ENCODE measurements at regions not wholly inside any gene's neighbourhood (a gene's known extent, or its start where the extent isn't known, plus 50 kb on each side); places are given as distances from the start of the nearest gene placed in this dataset.

DNA sequence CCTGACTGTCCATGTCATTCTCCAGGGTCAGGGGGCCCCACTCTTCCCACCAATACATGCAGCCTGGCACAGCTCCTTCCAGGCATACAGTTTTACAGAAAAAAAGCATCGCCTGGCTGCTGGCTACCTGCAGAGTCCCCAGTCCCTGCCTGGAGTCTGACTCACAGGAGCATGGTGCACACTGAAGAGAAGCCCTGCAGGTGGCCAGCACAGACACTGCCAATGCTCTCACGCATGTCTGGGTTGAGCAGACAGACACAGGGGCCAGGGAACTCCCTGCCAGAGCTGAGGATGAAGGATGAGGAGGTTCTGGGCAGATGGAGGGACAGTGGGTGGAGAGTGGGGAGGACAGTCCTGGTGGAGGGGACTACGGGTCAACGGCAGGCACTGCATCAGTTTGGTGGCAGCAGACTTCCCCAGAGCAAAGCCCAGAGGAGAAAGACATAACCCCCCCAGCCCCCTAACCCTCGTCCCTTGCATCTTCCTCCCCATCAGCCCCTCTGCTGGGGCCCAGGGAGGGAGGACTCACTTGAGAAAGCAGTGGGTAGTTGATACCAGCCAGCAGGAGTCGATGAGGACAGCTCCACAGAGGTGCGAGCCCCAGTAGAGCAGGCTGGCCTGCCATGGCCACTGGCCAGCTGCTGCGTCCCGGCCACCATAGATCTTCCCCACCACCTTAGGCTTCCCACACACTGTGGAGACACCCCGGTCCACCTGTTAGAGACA lies 72.9 kb upstream of the SPTLC1 start:
- H3K36me3 ChIP-seq, result no peaks in the 10 kb centered on the region
- H3K27ac ChIP-seq (replicated peaks in 1 of 4), result no peak overlapping the region
- H3K4me1 ChIP-seq, result peaks cover 0 to 6% (median 3%) of the 10 kb centered on the region in 4 donors
- H3K27me3 ChIP-seq, result peaks cover 0 to 19% (median 0%) of the 10 kb centered on the region in 4 donors
- intact Hi-C loops (cut with DNase I), result no loop called here
- TF ChIP-seq, protein P1, sequence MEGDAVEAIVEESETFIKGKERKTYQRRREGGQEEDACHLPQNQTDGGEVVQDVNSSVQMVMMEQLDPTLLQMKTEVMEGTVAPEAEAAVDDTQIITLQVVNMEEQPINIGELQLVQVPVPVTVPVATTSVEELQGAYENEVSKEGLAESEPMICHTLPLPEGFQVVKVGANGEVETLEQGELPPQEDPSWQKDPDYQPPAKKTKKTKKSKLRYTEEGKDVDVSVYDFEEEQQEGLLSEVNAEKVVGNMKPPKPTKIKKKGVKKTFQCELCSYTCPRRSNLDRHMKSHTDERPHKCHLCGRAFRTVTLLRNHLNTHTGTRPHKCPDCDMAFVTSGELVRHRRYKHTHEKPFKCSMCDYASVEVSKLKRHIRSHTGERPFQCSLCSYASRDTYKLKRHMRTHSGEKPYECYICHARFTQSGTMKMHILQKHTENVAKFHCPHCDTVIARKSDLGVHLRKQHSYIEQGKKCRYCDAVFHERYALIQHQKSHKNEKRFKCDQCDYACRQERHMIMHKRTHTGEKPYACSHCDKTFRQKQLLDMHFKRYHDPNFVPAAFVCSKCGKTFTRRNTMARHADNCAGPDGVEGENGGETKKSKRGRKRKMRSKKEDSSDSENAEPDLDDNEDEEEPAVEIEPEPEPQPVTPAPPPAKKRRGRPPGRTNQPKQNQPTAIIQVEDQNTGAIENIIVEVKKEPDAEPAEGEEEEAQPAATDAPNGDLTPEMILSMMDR (IDR thresholded peaks at IDR 0.05), result no peak
- TF ChIP-seq POLR2AphosphoS5 (IDR thresholded peaks at IDR 0.05), result no peak
- no peak for TF ChIP-seq EP300 (IDR thresholded peaks at IDR 0.05)
- TF ChIP-seq POLR2A (IDR thresholded peaks at IDR 0.05; ENCODE audit: low read depth), result no peak
- no peaks in the 10 kb centered on the region for H3K9me3 ChIP-seq
- no peak for DNase-seq (ENCODE audit: extremely low spot score)
- WGBS, result 87% methylated on average over 10 of the region's 10 CpGs
- no peak overlapping the region for H3K4me3 ChIP-seq

DNA sequence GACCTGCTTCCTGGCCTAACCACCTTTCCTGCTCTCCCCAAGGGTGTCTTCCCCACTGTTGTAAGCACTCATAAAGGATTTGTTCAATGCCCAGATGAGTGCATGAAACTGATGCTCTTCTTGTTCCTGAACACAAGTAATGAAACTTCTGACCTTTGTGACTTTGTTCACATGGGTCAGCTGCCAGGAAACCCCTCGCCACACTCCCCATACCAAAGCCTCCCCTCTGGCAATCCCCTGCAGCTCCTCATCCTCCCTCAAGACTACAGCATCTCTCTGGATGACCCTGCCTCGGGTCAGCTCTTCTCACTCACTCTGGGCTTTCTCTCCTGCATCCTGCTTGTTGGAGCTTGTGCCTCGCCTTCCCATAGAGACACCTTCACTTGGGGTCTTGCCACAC lies 72.2 kb upstream of the SPTLC1 start:
- no peak for DNase-seq (ENCODE audit: extremely low spot score)
- no peaks in the 10 kb centered on the region for H3K9me3 ChIP-seq
- H3K27me3 ChIP-seq, result peaks cover 0 to 19% (median 0%) of the 10 kb centered on the region in 4 donors
- peaks cover 0 to 6% (median 3%) of the 10 kb centered on the region in 4 donors for H3K4me1 ChIP-seq
- TF ChIP-seq EP300 (IDR thresholded peaks at IDR 0.05), result no peak
- TF ChIP-seq, protein P1 (IDR thresholded peaks at IDR 0.05), result no peak
- H3K36me3 ChIP-seq, result no peaks in the 10 kb centered on the region
- H3K4me3 ChIP-seq, result no peak overlapping the region
- no peak overlapping the region for H3K27ac ChIP-seq (replicated peaks in 1 of 4)
- intact Hi-C loops (cut with DNase I), result no loop called here
- WGBS, result 71% methylated on average over 3 of the region's 3 CpGs

DNA sequence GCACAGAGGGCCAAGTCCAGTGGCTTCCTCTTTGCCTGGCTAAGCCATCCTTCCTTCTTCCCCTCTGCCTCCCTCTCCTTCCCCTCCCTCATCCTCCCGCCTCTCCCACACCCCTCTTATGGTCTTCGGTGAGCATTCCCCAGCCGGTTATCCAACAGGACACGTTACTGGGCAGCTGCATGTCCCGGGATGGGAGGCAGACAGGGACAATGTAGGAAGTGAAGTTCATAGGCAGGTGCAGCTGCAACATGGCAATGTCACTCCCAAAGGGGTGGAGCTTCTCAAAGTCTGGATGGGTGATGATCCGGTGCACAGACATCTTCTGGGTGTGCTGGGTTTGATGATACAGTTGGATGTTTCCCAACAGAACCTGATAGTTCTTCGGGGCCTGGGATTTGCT lies 71.4 kb upstream of the SPTLC1 start:
- Histone ChIP-seq H3K27ac (replicated peaks in 1 of 4) (no peak overlapping the region), H3K9me3 (peaks cover 0 to 6% (median 3%) of the 10 kb centered on the region in 4 donors), H3K36me3 (no peaks in the 10 kb centered on the region), H3K27me3 (peaks cover 0 to 19% (median 0%) of the 10 kb centered on the region in 4 donors), H3K4me3 (no peak overlapping the region), H3K4me1 (peaks cover 0 to 6% (median 3%) of the 10 kb centered on the region in 4 donors)
- TF ChIP-seq EP300 (IDR thresholded peaks at IDR 0.05) (no peak), POLR2AphosphoS5 (IDR thresholded peaks at IDR 0.05) (no peak), POLR2A (IDR thresholded peaks at IDR 0.05; ENCODE audit: low read depth) (no peak)
- TF ChIP-seq, protein P1 (IDR thresholded peaks at IDR 0.05), result no peak
- no peak for DNase-seq (ENCODE audit: extremely low spot score)
- WGBS, result 71% methylated on average over 7 of the region's 7 CpGs
- intact Hi-C loops (cut with DNase I), result no loop called here

DNA sequence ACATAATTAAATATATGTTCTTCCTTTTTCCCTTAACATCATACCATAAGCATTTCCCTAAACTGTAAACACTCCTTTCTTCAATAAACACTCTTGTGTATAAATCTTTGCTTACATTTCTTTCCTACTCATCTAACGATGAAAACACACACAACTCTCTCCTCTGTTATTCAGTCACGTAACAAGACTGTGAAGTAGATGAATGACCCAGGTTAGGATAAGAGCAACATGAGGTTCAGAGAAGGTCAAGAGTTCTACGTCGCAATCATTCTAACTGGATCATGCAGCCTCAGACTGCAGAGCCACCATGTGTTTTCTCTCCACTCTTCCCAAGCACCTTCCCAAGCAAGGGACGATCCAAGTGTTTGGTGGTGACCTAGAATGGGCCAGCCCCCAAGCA lies 70.5 kb upstream of the SPTLC1 start:
- Histone ChIP-seq H3K9me3 (peaks cover 0 to 12% (median 7%) of the 10 kb centered on the region in 4 donors), H3K27ac (replicated peaks in 1 of 4) (no peak overlapping the region), H3K36me3 (no peaks in the 10 kb centered on the region), H3K27me3 (peaks cover 0 to 19% (median 0%) of the 10 kb centered on the region in 4 donors), H3K4me3 (no peak overlapping the region), H3K4me1 (peaks cover 0 to 6% (median 3%) of the 10 kb centered on the region in 4 donors)
- TF ChIP-seq, protein P1 (IDR thresholded peaks at IDR 0.05), result no peak
- TF ChIP-seq POLR2A (IDR thresholded peaks at IDR 0.05; ENCODE audit: low read depth) (no peak), POLR2AphosphoS5 (IDR thresholded peaks at IDR 0.05) (no peak), EP300 (IDR thresholded peaks at IDR 0.05) (no peak)
- no peak for DNase-seq (ENCODE audit: extremely low spot score)
- intact Hi-C loops (cut with DNase I), result no loop called here
- WGBS, result 62% methylated on average over 5 of the region's 5 CpGs

Measured in esophagus muscularis mucosa (tissue), 4 donors.